Stimulated activated naive CD8-positive, alpha-beta T cell treated with anti-CD3 and anti-CD28 coated beads, Interleukin-15, amount 100 ng/mL, for 72 hours (primary cell): ENCODE measurements at regions not wholly inside any gene's neighbourhood (a gene's known extent, or its start where the extent isn't known, plus 50 kb on each side); places are given as distances from the start of the nearest gene placed in this dataset.

Source experiments
- ATAC-seq: fragments of 150-1000 bp; cut with Tn5 transposase; 2 replicates; pipeline ENCODE4 v1.10.0; 2021; ENCODE audit warnings: mild to moderate bottlenecking, moderate library complexity
- DNase-seq, 2 donors: peaks; one replicate each; pipeline ENCODE4 v3.0.0; 2021 to 2022
- H3K27ac Mint-ChIP-seq, 2 donors: one replicate each; pipeline ENCODE4 v1.8.0; 2022; ENCODE audit warnings: mild to moderate bottlenecking in 2 of 2, mixed read lengths in 2 of 2, moderate library complexity in 2 of 2
- H3K27me3 Mint-ChIP-seq: one replicate; pipeline ENCODE4 v1.8.0; 2022; ENCODE audit warnings: mixed read lengths
- H3K4me1 Mint-ChIP-seq: one replicate; pipeline ENCODE4 v1.8.0; 2022; ENCODE audit warnings: mild to moderate bottlenecking, mixed read lengths
- H3K4me3 Mint-ChIP-seq, 2 donors: one replicate each; pipeline ENCODE4 v1.8.0; 2022; ENCODE audit warnings: mild to moderate bottlenecking in 2 of 2, mixed read lengths in 2 of 2, moderate library complexity in 1 of 2
- H3K9me3 Mint-ChIP-seq, 2 donors: one replicate each; pipeline ENCODE4 v1.8.0; 2022; ENCODE audit warnings: mixed read lengths in 2 of 2

GRCh38 chr2:14303366-14304115 lies 329.0 kb upstream of the LRATD1 start:
- H3K4me3 Mint-ChIP-seq: no peak overlapping the region
- no peaks in the 10 kb centered on the region for H3K4me1 Mint-ChIP-seq
- no peak overlapping the region for H3K27ac Mint-ChIP-seq
- ATAC-seq (no peak), DNase-seq (no peak)
- peaks cover 4 to 14% of the 10 kb centered on the region in 2 donors for H3K9me3 Mint-ChIP-seq
- H3K27me3 Mint-ChIP-seq: no peaks in the 10 kb centered on the region

GRCh38 chr2:14304326-14304725 lies 328.2 kb upstream of the LRATD1 start:
- Mint-ChIP-seq H3K27ac (no peak overlapping the region), H3K9me3 (peaks cover 4 to 14% of the 10 kb centered on the region in 2 donors), H3K4me1 (no peaks in the 10 kb centered on the region), H3K27me3 (no peaks in the 10 kb centered on the region), H3K4me3 (no peak overlapping the region)
- no peak for DNase-seq
- no peak for ATAC-seq

GRCh38 chr2:14306268-14306861 lies 326.2 kb upstream of the LRATD1 start:
- peaks cover 0 to 7% of the 10 kb centered on the region in 2 donors for H3K9me3 Mint-ChIP-seq
- no peak overlapping the region for H3K4me3 Mint-ChIP-seq
- DNase-seq (no peak), ATAC-seq (no peak)
- H3K27me3 Mint-ChIP-seq: no peaks in the 10 kb centered on the region
- no peak overlapping the region for H3K27ac Mint-ChIP-seq
- no peaks in the 10 kb centered on the region for H3K4me1 Mint-ChIP-seq

- Mint-ChIP-seq H3K27ac (no peak overlapping the region), H3K4me1 (no peaks in the 10 kb centered on the region)
Measured at GRCh38 chr2:14313341-14313740, 319.2 kb upstream of the LRATD1 start.

GRCh38 chr2:14316594-14316993 lies 315.9 kb upstream of the LRATD1 start:
- Mint-ChIP-seq H3K27ac (no peak overlapping the region), H3K4me3 (no peak overlapping the region), H3K4me1 (no peaks in the 10 kb centered on the region), H3K27me3 (no peaks in the 10 kb centered on the region), H3K9me3 (peaks cover 9% of the 10 kb centered on the region in 2 donors)
- no peak for ATAC-seq
- DNase-seq: no peak

More at GRCh38 chr2:14313341-14313740, 319.2 kb upstream of the LRATD1 start:
- H3K27me3 Mint-ChIP-seq: no peaks in the 10 kb centered on the region
- no peak for ATAC-seq
- no peak for DNase-seq
- H3K9me3 Mint-ChIP-seq: peaks cover 9% of the 10 kb centered on the region in 2 donors
- H3K4me3 Mint-ChIP-seq: no peak overlapping the region

GRCh38 chr2:14321357-14321756 lies 311.2 kb upstream of the LRATD1 start:
- Mint-ChIP-seq H3K9me3 (peaks cover 0 to 4% of the 10 kb centered on the region in 2 donors), H3K27ac (no peak overlapping the region)
- DNase-seq: no peak

GRCh38 chr2:14322306-14322705 lies 310.2 kb upstream of the LRATD1 start:
- no peak for ATAC-seq
- no peaks in the 10 kb centered on the region for H3K9me3 Mint-ChIP-seq
- H3K4me3 Mint-ChIP-seq: no peak overlapping the region

More at GRCh38 chr2:14321357-14321756, 311.2 kb upstream of the LRATD1 start:
- ATAC-seq: no peak
- Mint-ChIP-seq H3K4me3 (no peak overlapping the region), H3K4me1 (no peaks in the 10 kb centered on the region), H3K27me3 (no peaks in the 10 kb centered on the region)

GRCh38 chr2:14324308-14324707 lies 308.2 kb upstream of the LRATD1 start:
- peaks cover 13 to 14% of the 10 kb centered on the region in 2 donors for H3K9me3 Mint-ChIP-seq
- DNase-seq (no peak), ATAC-seq (no peak)
- H3K27ac Mint-ChIP-seq: no peak overlapping the region
- H3K27me3 Mint-ChIP-seq: no peaks in the 10 kb centered on the region
- no peak overlapping the region for H3K4me3 Mint-ChIP-seq
- H3K4me1 Mint-ChIP-seq: no peaks in the 10 kb centered on the region

More at GRCh38 chr2:14322306-14322705, 310.2 kb upstream of the LRATD1 start:
- DNase-seq: no peak
- Mint-ChIP-seq H3K27me3 (no peaks in the 10 kb centered on the region), H3K27ac (no peak overlapping the region), H3K4me1 (no peaks in the 10 kb centered on the region)

GRCh38 chr2:14330884-14331283 lies 301.6 kb upstream of the LRATD1 start:
- Mint-ChIP-seq H3K27me3 (no peaks in the 10 kb centered on the region), H3K4me3 (no peak overlapping the region), H3K27ac (no peak overlapping the region), H3K4me1 (no peaks in the 10 kb centered on the region), H3K9me3 (peaks cover 14 to 19% of the 10 kb centered on the region in 2 donors)
- ATAC-seq (no peak), DNase-seq (no peak)

GRCh38 chr2:14336759-14337382 lies 295.6 kb upstream of the LRATD1 start:
- no peak for ATAC-seq
- no peak overlapping the region for H3K4me3 Mint-ChIP-seq
- peaks cover 0 to 6% of the 10 kb centered on the region in 2 donors for H3K9me3 Mint-ChIP-seq
- no peak for DNase-seq
- H3K4me1 Mint-ChIP-seq: no peaks in the 10 kb centered on the region
- H3K27ac Mint-ChIP-seq: no peak overlapping the region
- H3K27me3 Mint-ChIP-seq: no peaks in the 10 kb centered on the region

- Mint-ChIP-seq H3K27me3 (no peaks in the 10 kb centered on the region), H3K4me3 (no peak overlapping the region), H3K4me1 (no peaks in the 10 kb centered on the region), H3K27ac (no peak overlapping the region), H3K9me3 (no peaks in the 10 kb centered on the region)
- DNase-seq (no peak), ATAC-seq (no peak)
Measured at GRCh38 chr2:14340703-14341102, 291.8 kb upstream of the LRATD1 start.

GRCh38 chr2:14342313-14342712 lies 290.2 kb upstream of the LRATD1 start:
- no peak for ATAC-seq
- no peaks in the 10 kb centered on the region for H3K27me3 Mint-ChIP-seq

GRCh38 chr2:14344355-14344754 lies 288.2 kb upstream of the LRATD1 start:
- no peaks in the 10 kb centered on the region for H3K4me1 Mint-ChIP-seq

More at GRCh38 chr2:14342313-14342712, 290.2 kb upstream of the LRATD1 start:
- Mint-ChIP-seq H3K4me1 (no peaks in the 10 kb centered on the region), H3K27ac (no peak overlapping the region), H3K4me3 (no peak overlapping the region), H3K9me3 (no peaks in the 10 kb centered on the region)
- no peak for DNase-seq

GRCh38 chr2:14348247-14348646 lies 284.3 kb upstream of the LRATD1 start:
- no peak overlapping the region for H3K27ac Mint-ChIP-seq
- no peaks in the 10 kb centered on the region for H3K27me3 Mint-ChIP-seq
- H3K4me1 Mint-ChIP-seq: no peaks in the 10 kb centered on the region
- no peak overlapping the region for H3K4me3 Mint-ChIP-seq
- DNase-seq: no peak
- ATAC-seq: no peak
- H3K9me3 Mint-ChIP-seq: peaks cover 10 to 11% of the 10 kb centered on the region in 2 donors

More at GRCh38 chr2:14344355-14344754, 288.2 kb upstream of the LRATD1 start:
- DNase-seq (no peak), ATAC-seq (no peak)
- Mint-ChIP-seq H3K9me3 (peaks cover 3 to 4% of the 10 kb centered on the region in 2 donors), H3K27ac (no peak overlapping the region), H3K4me3 (no peak overlapping the region), H3K27me3 (no peaks in the 10 kb centered on the region)

GRCh38 chr2:14350856-14351255 lies 281.7 kb upstream of the LRATD1 start:
- H3K27me3 Mint-ChIP-seq: no peaks in the 10 kb centered on the region
- DNase-seq: no peak
- no peaks in the 10 kb centered on the region for H3K4me1 Mint-ChIP-seq
- no peak overlapping the region for H3K27ac Mint-ChIP-seq
- peaks cover 13 to 14% of the 10 kb centered on the region in 2 donors for H3K9me3 Mint-ChIP-seq
- ATAC-seq: no peak
- no peak overlapping the region for H3K4me3 Mint-ChIP-seq

GRCh38 chr2:14352067-14352466 lies 280.4 kb upstream of the LRATD1 start:
- Mint-ChIP-seq H3K9me3 (peaks cover 13 to 26% of the 10 kb centered on the region in 2 donors), H3K27ac (no peak overlapping the region), H3K27me3 (no peaks in the 10 kb centered on the region), H3K4me3 (no peak overlapping the region), H3K4me1 (no peaks in the 10 kb centered on the region)
- ATAC-seq (no peak), DNase-seq (no peak)
